Colon (tissue), 2 donors: ENCODE measurements at regions not wholly inside any gene's neighbourhood (a gene's known extent, or its start where the extent isn't known, plus 50 kb on each side); places are given as distances from the start of the nearest gene placed in this dataset.
A peak's percentile ranks its signal among the peaks of the same experiment; 100 is the strongest.
"Not testable (repeated sequence)": the region's sequence is repeated elsewhere in the genome, so short reads cannot be mapped to it uniquely, and the experiment has no call there.

Experiments
- FAIRE-seq: peaks from 2 replicates; lab custom pipeline; 2012; peaks lifted over from hg19 to GRCh38; lab: Jason Lieb, UNC
- donor health status: control.
- donor health status: control.

DNA sequence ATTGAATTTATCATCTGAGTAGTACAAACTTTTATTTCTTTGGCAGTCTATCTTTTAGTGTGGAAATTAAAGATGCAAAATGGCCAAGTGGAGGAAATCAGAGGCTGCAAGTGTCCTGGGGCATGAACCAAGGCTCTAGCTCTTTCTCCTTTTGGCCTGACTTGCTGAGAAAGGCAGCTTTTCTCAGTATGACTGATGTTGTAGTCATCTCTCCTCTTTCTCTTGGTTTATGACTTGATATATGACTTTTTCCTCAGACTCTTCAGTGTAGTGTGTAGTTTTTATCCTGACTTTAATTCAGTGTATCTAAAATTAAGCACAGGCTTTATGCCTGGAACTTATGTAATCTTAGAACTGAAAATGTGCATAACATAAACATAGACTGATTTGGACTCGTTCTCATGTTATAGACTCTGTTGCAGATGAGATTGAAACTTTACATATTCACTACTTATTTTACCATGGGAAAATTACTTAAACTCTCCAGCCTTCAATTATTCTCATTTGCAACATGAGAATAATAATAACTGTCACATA is 65.7 kb downstream of the SLITRK5 start:
- FAIRE-seq = no peak

DNA sequence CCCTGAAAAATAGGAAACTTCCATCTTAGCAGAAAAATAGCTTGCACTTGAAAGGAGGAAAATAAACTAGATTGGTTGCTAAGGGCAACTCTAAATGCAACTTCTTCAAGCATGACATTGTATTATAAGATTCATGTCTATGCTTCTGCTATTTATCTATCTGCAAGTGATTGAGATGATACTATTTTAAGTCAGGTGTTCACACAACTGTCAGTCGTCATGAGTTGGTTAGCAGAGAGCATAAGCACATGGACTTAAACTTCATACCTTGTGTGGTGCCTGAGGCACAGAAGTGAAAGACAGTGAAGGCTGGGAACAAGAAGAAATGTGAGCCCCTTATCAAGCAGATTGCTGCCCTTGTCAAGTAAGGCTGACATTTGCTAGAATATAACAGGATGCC is 82.9 kb downstream of the SLITRK5 start:
- no peak for FAIRE-seq

DNA sequence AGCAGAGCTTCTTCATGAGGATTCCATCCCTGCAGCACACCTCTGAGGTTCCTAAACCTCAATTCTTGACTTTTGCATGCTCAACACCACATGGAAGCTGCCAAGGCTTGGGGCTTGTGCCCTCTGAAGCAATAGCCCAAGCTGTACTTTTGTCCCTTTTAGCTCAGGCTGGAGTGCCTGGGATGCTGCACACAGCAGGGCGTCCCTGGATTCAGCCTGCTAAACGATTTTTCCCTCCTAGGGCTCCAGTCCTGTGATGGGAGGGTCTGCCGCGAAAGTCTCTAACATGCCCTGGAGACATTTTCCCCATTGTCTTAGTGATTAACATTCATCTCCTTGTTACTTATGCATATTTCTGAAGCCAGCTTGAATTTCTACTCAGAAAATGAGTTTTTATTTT is 98.3 kb downstream of the SLITRK5 start:
- FAIRE-seq = no peak

DNA sequence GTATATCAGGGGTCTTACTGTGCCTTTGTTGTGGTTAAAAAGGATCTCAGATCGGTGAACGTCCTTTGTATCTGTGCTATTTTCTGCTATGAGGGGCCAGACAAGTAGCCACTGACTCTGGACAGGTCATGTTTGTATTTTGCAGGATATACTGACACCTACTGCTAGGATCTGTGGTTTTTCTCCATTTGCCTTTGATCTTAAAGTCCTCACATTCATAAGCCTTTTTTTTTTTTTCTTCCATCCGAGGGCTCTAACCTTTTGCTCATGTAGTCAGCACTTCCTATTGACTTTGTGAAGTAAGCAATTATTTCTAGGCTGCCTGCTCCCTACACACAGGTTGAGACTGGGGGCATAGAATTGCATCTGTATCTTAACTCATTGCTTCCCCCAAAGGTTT is 106.2 kb downstream of the SLITRK5 start:
- no peak for FAIRE-seq

DNA sequence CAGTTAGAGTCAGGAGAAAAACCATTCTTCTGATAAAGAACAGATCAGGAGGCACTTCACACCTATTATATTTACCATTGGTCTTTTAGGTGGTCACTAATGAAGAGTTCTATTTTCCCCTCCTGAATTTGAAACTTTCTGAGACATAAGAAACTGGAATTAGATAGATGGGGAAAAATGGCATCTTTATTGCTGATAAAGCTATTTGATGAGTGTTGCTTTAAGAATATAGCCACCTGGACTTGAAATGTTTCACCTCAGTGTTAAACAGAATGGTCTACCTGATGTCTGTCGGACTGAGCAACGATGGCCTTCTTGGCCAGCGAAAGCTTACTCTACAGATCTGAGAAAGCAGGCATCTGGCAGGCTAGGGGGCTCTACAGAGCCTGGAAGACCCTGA is 107.0 kb downstream of the SLITRK5 start:
- FAIRE-seq = no peak

DNA sequence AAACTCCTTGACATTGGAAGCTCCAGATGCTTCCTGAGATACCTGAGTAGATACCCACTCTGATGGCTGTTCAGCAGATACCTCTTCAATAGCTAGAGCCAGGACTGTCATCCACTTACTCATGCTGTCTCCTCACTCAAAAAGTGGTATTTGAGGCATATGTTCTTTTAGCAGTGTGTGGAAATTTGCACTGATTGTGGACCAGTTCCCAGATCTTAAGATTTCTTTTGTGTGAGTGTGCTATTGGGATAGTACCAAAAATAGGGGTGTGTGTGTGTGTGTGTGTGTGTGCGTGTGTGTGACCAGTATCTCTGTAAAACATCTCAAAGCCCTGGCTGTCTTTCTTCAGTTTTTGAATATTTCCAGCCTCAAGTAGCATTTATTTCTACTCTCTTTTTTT is 108.3 kb downstream of the SLITRK5 start:
- FAIRE-seq = no peak

DNA sequence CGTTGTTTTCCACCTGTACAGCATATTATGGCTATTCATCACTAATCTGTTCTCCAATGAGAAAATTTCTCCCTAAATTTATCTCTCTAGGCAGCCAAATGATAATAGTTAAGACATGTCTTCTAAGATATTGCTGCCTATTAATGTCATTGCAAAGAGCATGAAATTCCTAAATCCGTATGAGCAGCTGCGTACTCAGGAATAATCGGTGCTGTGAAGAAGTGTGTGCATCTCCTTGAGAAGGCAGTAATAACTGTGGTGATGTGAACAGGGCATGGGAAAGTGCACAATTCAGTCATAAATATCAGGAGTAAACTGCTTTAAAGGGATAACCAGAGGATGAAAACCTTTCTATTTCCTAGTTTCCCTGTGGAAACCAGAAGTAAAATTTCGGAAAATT is 112.2 kb downstream of the SLITRK5 start:
- FAIRE-seq = no peak

DNA sequence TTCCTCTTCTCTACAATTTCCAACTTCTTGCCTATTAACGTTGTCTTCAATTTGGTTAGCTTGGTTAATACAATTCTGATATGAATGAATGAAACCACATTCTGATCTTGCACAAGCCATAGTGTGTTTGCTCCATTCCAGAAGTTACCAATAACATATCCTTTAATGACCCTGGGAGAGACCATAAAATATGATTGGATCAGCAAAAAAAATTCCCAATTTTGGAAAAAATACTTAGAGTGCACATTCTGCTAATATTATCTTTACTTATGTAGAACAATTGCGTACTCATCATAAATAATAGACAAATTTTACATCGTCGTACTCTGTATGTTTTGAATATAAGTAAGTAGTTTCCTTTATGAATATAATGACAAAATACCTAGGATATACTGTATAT is 117.2 kb downstream of the SLITRK5 start:
- FAIRE-seq = no peak

DNA sequence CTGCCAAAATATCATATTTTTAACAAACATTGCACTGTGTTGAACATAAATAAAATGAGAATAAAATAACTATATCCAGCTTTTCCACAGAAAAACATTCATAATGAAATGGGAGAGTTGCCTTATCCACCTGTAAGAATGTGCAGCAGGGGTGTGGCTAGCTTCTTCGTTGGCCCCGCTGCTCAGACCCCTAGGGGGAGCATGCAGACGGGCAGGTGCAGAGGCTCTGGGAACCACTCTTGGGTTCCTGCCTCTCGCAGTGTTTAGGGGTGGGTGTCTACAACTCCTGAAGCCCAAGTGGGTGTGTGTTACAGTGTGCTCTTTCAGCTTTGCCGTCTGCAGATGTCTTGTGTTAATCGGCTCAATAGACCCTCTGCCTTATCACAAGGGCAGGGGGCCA is 121.7 kb downstream of the SLITRK5 start:
- FAIRE-seq = no peak

DNA sequence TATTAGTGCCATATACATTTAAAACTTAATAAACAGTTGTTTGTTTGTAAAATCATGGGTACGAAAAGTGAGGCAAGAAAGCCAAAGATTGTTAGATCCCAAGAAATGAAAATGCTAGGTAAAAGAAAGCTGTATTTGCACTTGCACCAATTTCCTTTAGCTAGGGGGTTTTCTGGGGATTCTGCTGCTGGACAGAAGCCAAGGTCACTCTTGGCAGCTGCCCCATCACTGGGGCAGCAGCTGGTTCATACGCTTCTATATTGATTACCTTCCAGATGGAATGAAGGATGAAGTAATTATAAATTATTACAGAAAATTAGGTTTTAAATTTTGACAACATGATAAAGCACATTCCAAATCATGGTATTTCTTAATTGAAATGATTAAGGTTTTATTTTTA is 127.4 kb downstream of the SLITRK5 start:
- no peak for FAIRE-seq

DNA sequence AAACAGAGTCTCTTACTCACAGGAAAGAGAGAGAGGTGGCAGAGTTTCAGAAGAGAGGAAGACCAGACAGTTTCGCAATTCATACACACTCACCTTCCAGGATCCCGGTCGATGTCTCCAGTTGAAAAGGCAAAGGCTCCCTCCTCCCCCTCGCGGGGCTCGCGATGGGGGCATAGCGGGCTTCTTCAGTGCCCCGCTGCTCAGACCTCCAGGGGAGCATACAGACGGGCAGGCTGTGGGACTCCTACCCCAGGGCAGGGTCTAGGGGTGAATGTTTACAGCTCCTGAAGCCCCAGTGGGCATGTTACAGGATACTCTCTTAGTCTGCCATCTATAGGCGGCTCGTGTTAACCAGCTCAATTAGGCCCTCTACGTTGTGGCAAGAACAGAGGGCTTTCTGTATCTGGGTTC is 139.2 kb downstream of the SLITRK5 start:
- no peak for FAIRE-seq

DNA sequence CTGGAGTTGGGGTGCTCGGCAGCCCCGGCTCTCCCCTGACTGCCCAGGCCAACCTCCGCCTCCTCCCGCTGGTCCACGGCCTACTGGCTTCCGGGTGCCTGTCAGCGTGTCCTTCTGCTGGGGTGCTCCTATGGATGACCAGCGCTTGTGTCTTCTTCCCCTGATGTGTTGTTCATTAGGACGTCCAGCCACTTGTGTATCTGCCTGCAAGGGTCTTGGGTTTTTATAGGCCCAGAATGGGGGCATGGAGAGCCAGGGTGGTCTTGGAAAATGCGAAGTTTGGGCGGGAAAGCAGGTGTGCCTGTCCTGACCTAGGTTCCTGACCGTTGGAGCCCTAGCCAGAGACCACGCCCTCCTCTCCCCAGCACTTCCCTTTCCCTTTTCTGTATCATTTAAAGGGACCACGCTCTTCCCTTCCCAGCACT is 139.8 kb downstream of the SLITRK5 start:
- FAIRE-seq = no peak

DNA sequence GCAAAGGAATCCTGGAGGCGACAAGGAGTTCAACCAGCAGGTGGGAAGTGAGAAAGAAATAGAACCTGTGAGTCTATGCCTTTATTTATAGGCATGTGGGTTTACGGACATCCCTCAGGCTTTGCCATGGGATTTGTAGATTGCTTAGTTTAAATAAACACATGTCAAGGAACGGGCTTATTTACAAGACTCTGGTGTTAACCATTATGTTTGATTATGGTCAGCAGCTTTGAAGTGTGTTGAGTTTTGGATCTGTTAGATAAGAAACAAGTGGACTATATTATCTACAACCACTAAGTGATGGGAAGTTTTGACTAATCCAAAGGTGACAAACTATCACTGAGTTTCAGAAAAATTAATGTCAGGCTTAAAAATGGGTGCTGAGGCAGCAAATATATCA is 143.2 kb downstream of the SLITRK5 start:
- no peak for FAIRE-seq

DNA sequence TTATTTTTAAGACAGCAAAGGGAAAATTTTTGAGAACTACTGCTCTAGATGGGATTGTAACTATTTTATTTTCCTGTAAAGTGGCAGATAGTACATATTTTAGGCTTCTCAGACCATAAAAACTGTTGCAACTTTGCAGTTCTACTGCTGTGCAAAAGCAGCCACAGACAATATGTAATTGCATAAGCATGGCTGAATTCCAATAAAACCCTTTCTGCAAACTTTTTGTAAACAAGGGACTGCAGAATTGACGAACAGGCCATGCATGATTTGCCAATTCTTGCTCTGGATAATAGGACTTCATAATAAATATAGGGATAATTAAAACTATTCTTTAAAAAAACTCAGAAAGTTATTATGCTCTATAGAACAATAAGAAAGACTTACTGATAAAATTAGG is 149.1 kb downstream of the SLITRK5 start:
- no peak for FAIRE-seq

DNA sequence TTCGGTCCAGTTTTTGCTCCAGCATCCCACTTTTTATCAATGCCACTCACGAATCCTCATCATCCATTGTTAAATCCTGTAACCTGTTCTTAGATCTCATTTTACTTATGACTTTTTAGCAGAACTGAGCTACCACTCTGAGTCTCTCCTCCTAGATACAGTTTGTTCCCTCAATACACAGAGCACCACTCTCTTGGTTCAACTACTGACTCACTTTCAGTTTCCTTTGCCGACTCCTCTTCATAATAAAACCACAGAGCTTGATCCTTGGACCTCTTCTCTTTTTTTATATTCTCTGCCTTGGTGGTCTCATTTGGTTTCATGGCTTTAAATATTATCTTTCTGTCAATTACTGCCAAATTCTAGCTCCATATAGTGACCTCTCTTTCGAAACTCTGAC is 150.3 kb downstream of the SLITRK5 start:
- no peak for FAIRE-seq

DNA sequence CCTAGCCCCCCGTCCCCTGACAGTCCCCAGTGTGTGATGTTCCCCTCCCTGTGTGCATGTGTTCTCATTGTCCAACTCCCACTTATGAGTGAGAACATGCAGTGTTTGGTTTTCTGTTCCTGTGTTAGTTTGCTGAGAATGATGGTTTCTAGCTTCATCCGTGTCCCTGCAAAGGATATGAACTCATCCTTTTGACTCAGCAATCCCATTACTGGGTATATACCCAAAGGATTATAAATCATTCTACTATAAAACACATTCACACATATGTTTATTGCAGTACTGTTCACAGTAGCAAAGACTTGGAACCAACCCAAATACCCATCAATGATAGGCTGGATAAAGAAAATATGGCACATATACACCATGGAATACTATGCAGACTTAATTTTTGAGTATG is 155.1 kb downstream of the SLITRK5 start:
- not testable (repeated sequence) for FAIRE-seq

DNA sequence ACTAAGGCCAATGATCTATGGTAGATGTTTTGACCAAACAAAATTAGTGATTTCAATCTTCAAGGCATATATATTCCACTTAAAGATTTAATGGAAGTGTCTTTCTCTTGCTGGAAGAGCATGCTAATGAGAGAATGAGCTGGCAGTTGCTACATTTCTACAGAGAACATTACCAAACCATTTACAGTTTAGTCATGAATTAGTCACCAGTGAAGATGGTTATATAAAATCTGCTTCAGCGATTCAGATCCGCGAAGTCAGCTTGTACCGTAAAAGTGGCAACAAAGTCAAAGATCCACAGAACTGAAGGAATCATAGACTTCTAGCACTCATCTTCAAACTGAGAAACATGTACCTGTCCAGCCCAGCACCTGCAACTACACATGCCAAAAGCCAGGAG is 156.3 kb downstream of the SLITRK5 start:
- no peak for FAIRE-seq

DNA sequence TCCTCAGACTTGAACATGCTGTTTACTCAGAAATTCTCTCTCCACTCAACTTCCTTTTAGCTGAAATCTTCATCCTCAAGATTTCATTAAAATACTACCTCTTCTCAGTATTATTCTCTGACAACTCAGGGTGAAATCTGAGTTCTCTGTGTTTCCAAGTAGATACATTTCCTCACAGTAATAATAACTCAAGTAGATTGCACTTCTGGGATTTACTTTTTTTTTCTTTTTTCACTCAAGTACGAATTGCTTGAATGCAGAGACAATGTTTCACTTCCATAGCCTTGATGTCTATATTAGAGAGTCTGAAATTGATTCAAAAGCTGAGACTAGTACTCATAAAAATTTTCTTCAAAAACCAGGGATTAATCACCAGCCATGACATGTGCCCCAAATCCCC is 166.4 kb downstream of the SLITRK5 start:
- FAIRE-seq = no peak

DNA sequence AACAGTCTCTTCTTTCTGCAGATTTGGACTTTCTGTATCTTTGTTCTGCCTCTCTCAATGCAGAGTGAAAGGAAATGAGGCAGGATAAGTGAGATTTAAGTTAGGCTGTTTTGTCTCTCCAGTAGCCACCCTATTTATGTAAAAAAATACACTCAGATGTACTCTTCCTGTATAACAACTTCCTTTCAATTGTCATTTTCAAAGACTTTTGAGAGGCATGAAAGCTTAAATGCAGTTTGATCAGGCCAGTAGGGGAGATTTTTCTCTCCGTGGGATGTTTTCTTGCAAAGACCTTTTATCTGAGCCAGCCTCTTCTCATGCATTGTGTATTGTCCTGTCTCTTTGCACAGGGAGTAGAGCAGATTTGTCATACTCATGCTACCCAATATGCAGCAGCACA is 166.8 kb downstream of the SLITRK5 start:
- FAIRE-seq = no peak

DNA sequence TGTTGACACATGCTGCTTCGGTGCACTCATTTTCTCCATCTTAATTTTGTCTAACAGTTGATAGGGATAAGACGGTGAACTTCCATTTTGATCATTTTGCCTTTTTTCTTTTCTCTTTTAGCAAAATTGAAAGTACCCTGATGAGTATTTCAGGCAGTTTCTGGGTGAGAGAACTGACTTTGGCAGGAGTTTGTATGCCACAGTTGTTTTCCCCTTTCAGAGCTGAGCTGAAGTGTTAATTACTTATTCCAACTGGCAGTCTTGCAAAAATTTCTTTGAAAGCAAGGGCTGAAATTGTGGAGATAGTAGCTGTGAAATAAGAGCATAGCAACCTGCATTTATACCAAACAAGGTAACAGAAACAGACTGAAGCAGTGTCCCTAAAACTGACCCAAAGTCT is 180.2 kb downstream of the SLITRK5 start:
- FAIRE-seq = no peak

DNA sequence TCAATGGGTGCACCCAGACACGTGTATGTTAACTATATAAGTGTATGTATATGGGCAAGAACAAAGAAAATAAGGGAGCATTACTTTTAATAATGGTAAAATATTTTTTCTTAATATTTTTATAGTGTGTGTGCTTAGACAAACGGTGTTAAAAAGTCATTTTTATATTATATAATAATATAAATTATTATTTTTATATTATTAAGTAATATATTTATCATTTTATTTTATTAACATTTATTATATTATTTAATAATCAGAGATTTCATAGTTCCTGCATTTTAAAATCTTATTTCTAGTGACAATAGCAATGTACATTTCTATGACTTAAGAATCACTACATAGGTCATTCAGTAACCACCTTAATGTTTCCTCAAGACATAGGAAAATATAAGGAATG is 184.4 kb downstream of the SLITRK5 start:
- peak; percentile 57 for FAIRE-seq

DNA sequence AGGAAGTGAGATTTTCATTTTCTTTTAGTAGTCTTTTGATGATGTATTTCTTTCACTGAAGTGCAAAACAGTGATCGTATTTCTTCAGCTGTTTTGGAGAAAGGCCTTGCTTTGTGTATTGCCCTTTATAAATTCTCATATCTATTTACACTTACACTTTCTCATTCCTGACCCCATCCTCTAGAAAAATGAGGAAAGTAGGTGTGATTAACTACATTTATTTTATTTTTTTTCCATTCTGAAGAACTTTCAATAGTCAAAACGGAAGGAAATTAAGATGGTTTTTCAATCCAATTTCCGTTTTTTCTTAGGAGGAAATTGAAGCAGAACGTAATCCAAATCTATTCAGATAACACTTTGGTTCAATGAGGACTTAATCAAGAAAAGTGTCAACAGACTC is 188.1 kb downstream of the SLITRK5 start:
- no peak for FAIRE-seq

DNA sequence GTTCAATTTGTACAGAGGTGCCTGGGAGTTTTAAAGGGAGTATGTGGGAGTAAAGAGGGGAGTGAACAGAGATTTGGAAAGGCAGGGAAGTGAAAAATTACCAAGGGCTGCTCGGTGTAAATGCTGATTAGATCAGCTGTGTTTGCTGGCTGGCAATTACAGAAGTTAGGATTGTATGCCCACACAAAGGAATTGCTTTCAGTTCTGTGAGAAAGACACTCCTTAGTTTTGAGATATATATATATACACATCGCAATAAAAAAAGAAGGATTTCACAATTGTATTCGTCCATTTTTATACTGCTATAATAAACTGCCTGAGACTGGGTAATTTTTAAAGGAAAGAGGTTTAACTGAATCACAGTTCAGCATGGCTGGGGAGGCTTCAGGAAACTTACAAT is 196.3 kb downstream of the SLITRK5 start:
- FAIRE-seq = no peak

DNA sequence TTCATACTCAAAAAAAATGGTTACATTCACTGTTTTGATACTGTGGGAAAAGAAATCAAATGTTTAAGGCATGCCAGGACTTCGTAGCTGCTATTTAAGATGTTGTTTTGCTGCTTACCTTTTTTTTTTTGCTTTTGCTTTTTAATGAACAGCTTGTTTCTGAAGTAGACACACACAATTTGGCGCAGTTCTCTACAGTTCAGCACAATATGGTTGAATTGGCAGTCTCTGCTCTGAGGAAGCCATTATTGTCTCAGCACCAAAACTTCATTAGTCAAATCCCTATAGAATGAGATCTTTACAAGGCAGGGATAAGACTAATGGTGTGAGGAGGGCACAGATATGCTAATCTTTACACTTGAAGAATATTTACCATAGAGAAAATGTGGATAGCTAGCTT is 197.6 kb downstream of the SLITRK5 start:
- no peak for FAIRE-seq

DNA sequence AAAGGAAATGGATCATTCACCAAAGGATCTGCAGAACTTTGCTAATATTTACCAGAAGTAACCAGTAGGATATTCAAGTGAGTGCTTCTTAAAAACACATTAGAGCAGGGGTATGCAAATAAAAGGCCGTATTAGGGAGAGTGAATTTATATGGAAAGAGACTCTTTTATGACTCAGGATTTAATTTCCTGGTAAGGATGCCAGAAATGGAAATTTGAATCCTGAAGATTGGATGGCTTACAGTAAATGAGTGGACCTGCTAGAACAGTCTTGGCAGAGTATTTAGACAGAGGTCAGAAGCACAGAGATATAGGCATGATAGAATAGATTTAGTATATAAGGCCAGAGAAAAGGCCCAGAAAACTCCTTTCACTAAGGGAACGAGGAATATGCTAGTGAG is 201.6 kb downstream of the SLITRK5 start:
- FAIRE-seq = no peak
